Small intestine (tissue), 7 donors: ENCODE measurements at regions not wholly inside any gene's neighbourhood (a gene's known extent, or its start where the extent isn't known, plus 50 kb on each side); places are given as distances from the start of the nearest gene placed in this dataset.
A peak's percentile ranks its signal among the peaks of the same experiment; 100 is the strongest.

Experiments used
- DNase-seq, 2 donors: peaks; one replicate each; pipeline versions ENCODE4 v3.0.0 to v3.0.0-alpha.2; 2013
- FAIRE-seq: peaks from 2 replicates; lab custom pipeline; 2012; peaks lifted over from hg19 to GRCh38; lab: Jason Lieb, UNC
- H3K27ac ChIP-seq, 3 donors: one replicate each; pipeline ENCODE4 v1.5.1; 2013; ENCODE audit warnings: low read length in 2 of 3, mild to moderate bottlenecking in 2 of 3, control low read depth in 1 of 3, inconsistent platforms in 1 of 3, low read depth in 1 of 3, moderate library complexity in 1 of 3
- H3K27me3 ChIP-seq, 3 donors: one replicate each; pipeline ENCODE4 v1.6.1; 2013; ENCODE audit warnings: low read length in 3 of 3, inconsistent platforms in 1 of 3; ENCODE audit not compliant: control insufficient read depth in 3 of 3, insufficient read depth in 3 of 3
- H3K36me3 ChIP-seq, 3 donors: one replicate each; pipeline ENCODE4 v1.6.1; 2013; ENCODE audit warnings: low read length in 3 of 3, inconsistent platforms in 1 of 3, low read depth in 1 of 3, mild to moderate bottlenecking in 1 of 3, moderate library complexity in 1 of 3; ENCODE audit not compliant: control insufficient read depth in 3 of 3, insufficient read depth in 2 of 3
- H3K4me1 ChIP-seq, 3 donors: one replicate each; pipeline ENCODE4 v1.6.1; 2013; ENCODE audit warnings: low read length in 2 of 3, inconsistent platforms in 1 of 3, low read depth in 1 of 3, mild to moderate bottlenecking in 1 of 3, moderate library complexity in 1 of 3; ENCODE audit not compliant: control insufficient read depth in 3 of 3, insufficient read depth in 2 of 3
- H3K4me3 ChIP-seq, 3 donors: one replicate each; pipeline ENCODE4 v1.5.1; 2013; ENCODE audit warnings: low read length in 3 of 3, control low read depth in 1 of 3, inconsistent platforms in 1 of 3, low read depth in 1 of 3, mild to moderate bottlenecking in 1 of 3, moderate library complexity in 1 of 3
- H3K9me3 ChIP-seq, 2 donors: one replicate each; pipeline ENCODE4 v1.6.1; 2013; ENCODE audit warnings: low read depth in 1 of 2, low read length in 1 of 2; ENCODE audit not compliant: control insufficient read depth in 2 of 2, insufficient read depth in 1 of 2
- WGBS, 3 donors: extraction: QIAGEN DNeasy Blood & Tissue Kit; methylation state at CpG; one replicate each; pipeline ENCODE4 v1.1.7; 2013; 5-methylcytosine and 5-hydroxymethylcytosine counted together
- donor health status: healthy with polysubstance abuse.
- donor health status: control.
- donor health status: control.
- donor health status: Bipolar disorder and iron deficiency.
- donor health status: healthy.

- Histone ChIP-seq H3K36me3 (no peaks in the 10 kb centered on the region), H3K27me3 (no peaks in the 10 kb centered on the region), H3K4me1 (peaks cover 0 to 13% (median 0%) of the 10 kb centered on the region in 3 donors), H3K4me3 (no peak overlapping the region), H3K9me3 (no peaks in the 10 kb centered on the region), H3K27ac (peak overlapping the region in 1 of 3 donors; percentile 25)
- 14 to 32% (median 26%) methylated on average over 10 of the region's 10 CpGs for WGBS, 3 donors
- FAIRE-seq, result no peak
- peak; percentile 41 to 44 for DNase-seq
Measured at GRCh38 chr4:20617678-20618396, 82.4 kb upstream of the PACRGL start.

- WGBS, 3 donors, result 79 to 80% (median 80%) methylated on average over 12 of the region's 12 CpGs
- FAIRE-seq (no peak), DNase-seq (peak in 1 of 2 donors; percentile 2)
- no peaks in the 10 kb centered on the region for H3K36me3 ChIP-seq
- H3K4me1 ChIP-seq, result peaks cover 0 to 13% (median 0%) of the 10 kb centered on the region in 3 donors
- no peak overlapping the region for H3K4me3 ChIP-seq
- no peaks in the 10 kb centered on the region for H3K27me3 ChIP-seq
- H3K27ac ChIP-seq, result no peak overlapping the region
- no peaks in the 10 kb centered on the region for H3K9me3 ChIP-seq
Measured at GRCh38 chr4:20618731-20619130, 81.5 kb upstream of the PACRGL start.

GRCh38 chr4:20621476-20621875, 78.8 kb upstream of the PACRGL start:
- DNase-seq (peak; percentile 6 to 39), FAIRE-seq (no peak)
- no peaks in the 10 kb centered on the region for H3K36me3 ChIP-seq
- H3K4me3 ChIP-seq, result no peak overlapping the region
- 3 to 12% (median 9%) methylated on average over 1 of the region's 1 CpG for WGBS, 3 donors
- H3K27me3 ChIP-seq, result no peaks in the 10 kb centered on the region
- H3K4me1 ChIP-seq, result peaks cover 0 to 27% (median 0%) of the 10 kb centered on the region in 3 donors
- peak overlapping the region in 1 of 3 donors; percentile 7 for H3K27ac ChIP-seq
- no peaks in the 10 kb centered on the region for H3K9me3 ChIP-seq

DNA sequence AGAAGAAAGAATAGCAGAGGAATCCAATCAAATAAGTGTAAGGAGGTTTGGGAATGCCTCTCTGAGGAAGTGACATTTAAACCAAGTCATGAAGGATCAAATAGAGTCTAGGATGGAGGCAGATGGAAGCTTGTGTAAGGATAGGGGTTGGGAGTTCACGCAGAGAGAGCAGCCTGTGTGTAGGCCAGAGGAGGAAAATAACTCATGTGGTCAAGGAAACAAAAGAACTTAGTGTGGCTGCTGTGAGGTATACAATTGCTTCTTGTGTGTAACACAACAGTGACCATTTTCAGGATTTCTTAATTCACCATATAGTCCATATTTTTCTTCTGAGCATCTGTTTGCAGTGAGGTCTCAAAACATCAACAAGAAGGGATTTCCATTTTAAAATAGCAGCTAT, 77.6 kb upstream of the PACRGL start:
- H3K4me1 ChIP-seq, result peaks cover 0 to 24% (median 0%) of the 10 kb centered on the region in 3 donors
- 91 to 97% (median 95%) methylated on average over 1 of the region's 1 CpG for WGBS, 3 donors
- DNase-seq, result no peak

GRCh38 chr4:20623939-20624338, 76.3 kb upstream of the PACRGL start:
- Histone ChIP-seq H3K27me3 (no peaks in the 10 kb centered on the region), H3K36me3 (no peaks in the 10 kb centered on the region), H3K4me1 (peaks cover 0 to 16% (median 0%) of the 10 kb centered on the region in 3 donors), H3K9me3 (no peaks in the 10 kb centered on the region), H3K4me3 (no peak overlapping the region), H3K27ac (no peak overlapping the region)
- DNase-seq (no peak), FAIRE-seq (no peak)

More for the DNA sequence above, 77.6 kb upstream of the PACRGL start:
- Histone ChIP-seq H3K27me3 (no peaks in the 10 kb centered on the region), H3K27ac (no peak overlapping the region), H3K9me3 (no peaks in the 10 kb centered on the region), H3K36me3 (no peaks in the 10 kb centered on the region), H3K4me3 (no peak overlapping the region)
- FAIRE-seq, result no peak

- peak in 1 of 2 donors; percentile 41 for DNase-seq
- 25 to 54% (median 44%) methylated on average over 3 of the region's 3 CpGs for WGBS, 3 donors
- FAIRE-seq, result no peak
- Histone ChIP-seq H3K27ac (peak overlapping the region in 1 of 3 donors; percentile 18), H3K9me3 (no peaks in the 10 kb centered on the region), H3K27me3 (no peaks in the 10 kb centered on the region), H3K36me3 (no peaks in the 10 kb centered on the region), H3K4me1 (peaks cover 0 to 16% (median 0%) of the 10 kb centered on the region in 3 donors), H3K4me3 (no peak overlapping the region)
Measured at GRCh38 chr4:20624793-20625374, 75.4 kb upstream of the PACRGL start.

- no peaks in the 10 kb centered on the region for H3K36me3 ChIP-seq
- WGBS, 3 donors, result 68 to 78% (median 75%) methylated on average over 3 of the region's 3 CpGs
- peak overlapping the region in 1 of 3 donors; percentile 47 for H3K27ac ChIP-seq
- no peaks in the 10 kb centered on the region for H3K27me3 ChIP-seq
- DNase-seq (peak in 1 of 2 donors; percentile 63), FAIRE-seq (no peak)
- H3K9me3 ChIP-seq, result no peaks in the 10 kb centered on the region
- H3K4me3 ChIP-seq, result no peak overlapping the region
- H3K4me1 ChIP-seq, result peaks cover 0 to 16% (median 0%) of the 10 kb centered on the region in 3 donors
Measured at GRCh38 chr4:20625426-20625825, 74.8 kb upstream of the PACRGL start.

- DNase-seq (no peak), FAIRE-seq (no peak)
- WGBS, 3 donors, result 54 to 71% (median 65%) methylated on average over 5 of the region's 5 CpGs
- no peak overlapping the region for H3K4me3 ChIP-seq
- peak overlapping the region in 1 of 3 donors; percentile 47 for H3K27ac ChIP-seq
- H3K4me1 ChIP-seq, result peaks cover 0 to 16% (median 0%) of the 10 kb centered on the region in 3 donors
- H3K9me3 ChIP-seq, result no peaks in the 10 kb centered on the region
- no peaks in the 10 kb centered on the region for H3K27me3 ChIP-seq
- H3K36me3 ChIP-seq, result no peaks in the 10 kb centered on the region
Measured at GRCh38 chr4:20626326-20627005, 73.8 kb upstream of the PACRGL start.
